Activated T-helper 17 cell treated with anti-CD3 and anti-CD28 coated beads, Interleukin-2, amount 50 U/mL, for 72 hours (primary cell): ENCODE measurements at regions not wholly inside any gene's neighbourhood (a gene's known extent, or its start where the extent isn't known, plus 50 kb on each side); places are given as distances from the start of the nearest gene placed in this dataset.
A peak's percentile ranks its signal among the peaks of the same experiment; 100 is the strongest.

ENCODE experiments used
- ATAC-seq: fragments of 150-1000 bp; cut with Tn5 transposase; replicated peaks from 2 replicates; pipeline ENCODE4 v1.10.0; 2021; ENCODE audit warnings: mild to moderate bottlenecking, moderate library complexity
- H3K27ac Mint-ChIP-seq: one replicate; pipeline ENCODE4 v1.8.0; 2022; ENCODE audit warnings: mixed read lengths
- H3K27me3 Mint-ChIP-seq: one replicate; pipeline ENCODE4 v1.8.0; 2022; ENCODE audit warnings: mixed read lengths
- H3K36me3 Mint-ChIP-seq: one replicate; pipeline ENCODE4 v1.8.0; 2022; ENCODE audit warnings: low read depth, mild to moderate bottlenecking, mixed read lengths
- H3K4me1 Mint-ChIP-seq: one replicate; pipeline ENCODE4 v1.8.0; 2022; ENCODE audit warnings: mixed read lengths
- H3K4me3 Mint-ChIP-seq: one replicate; pipeline ENCODE4 v1.8.0; 2022; ENCODE audit warnings: mild to moderate bottlenecking, mixed read lengths
- H3K9me3 Mint-ChIP-seq: one replicate; pipeline ENCODE4 v1.8.0; 2022; ENCODE audit warnings: mixed read lengths

DNA sequence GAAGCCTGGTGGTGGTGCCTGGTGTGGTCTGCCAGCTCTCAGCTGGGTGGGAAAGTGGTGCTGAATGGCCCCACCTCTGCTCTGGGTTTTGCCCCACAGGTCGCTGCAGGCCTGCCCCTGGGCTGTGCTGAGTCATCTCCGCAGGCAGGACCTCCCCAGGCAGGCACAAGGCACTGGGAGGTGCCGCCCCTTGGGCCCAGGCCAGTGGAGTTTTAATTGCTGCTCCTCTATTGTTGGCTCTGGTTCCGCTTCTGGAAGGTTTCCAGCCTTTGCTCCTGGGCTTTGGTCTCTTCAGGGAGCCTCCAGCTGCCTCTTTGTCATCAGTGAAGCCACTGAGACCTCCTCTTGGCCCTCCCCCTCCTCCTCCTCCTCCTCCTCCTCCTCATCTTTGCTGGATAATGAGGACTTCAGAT, 180.3 kb upstream of the GRB10 start:
- no peaks in the 10 kb centered on the region for H3K36me3 Mint-ChIP-seq
- H3K4me1 Mint-ChIP-seq, result no peaks in the 10 kb centered on the region
- no peak overlapping the region for H3K4me3 Mint-ChIP-seq
- no peak for ATAC-seq
- peaks cover 9% of the 10 kb centered on the region for H3K9me3 Mint-ChIP-seq
- H3K27ac Mint-ChIP-seq, result no peak overlapping the region
- peaks cover 7% of the 10 kb centered on the region for H3K27me3 Mint-ChIP-seq

DNA sequence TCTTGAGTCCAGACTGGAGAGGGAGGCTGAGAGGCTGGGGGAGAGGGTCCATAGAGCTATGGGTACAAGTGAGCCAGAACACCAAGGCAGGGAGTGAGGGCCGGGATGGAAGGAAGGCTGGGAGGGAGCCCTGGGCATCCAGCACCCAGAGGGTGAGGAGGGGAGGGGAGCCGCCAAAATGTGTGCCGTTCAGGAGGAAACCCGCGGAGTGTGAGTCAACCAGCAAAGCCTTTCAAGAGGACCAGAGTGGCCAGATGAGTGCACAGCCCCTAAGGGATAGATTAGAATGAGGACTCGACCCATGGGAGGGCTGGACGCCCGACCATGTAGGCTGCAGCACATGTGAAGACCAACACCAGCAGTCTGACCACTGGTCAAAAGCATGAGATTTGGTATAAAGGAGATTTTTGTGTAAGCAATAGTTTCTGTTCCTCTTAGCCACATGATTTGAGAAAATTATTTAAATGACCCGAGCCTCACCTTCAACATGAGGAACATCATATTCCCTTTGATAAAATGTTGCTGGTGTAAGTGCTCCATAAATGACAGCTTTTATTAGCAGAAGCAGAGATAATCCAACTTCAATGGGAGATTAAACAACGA, 179.7 kb upstream of the GRB10 start:
- peaks cover 7% of the 10 kb centered on the region for H3K27me3 Mint-ChIP-seq
- no peaks in the 10 kb centered on the region for H3K36me3 Mint-ChIP-seq
- peaks cover 7% of the 10 kb centered on the region for H3K9me3 Mint-ChIP-seq
- H3K4me1 Mint-ChIP-seq, result no peaks in the 10 kb centered on the region
- H3K4me3 Mint-ChIP-seq, result no peak overlapping the region
- H3K27ac Mint-ChIP-seq, result no peak overlapping the region
- no peak for ATAC-seq

DNA sequence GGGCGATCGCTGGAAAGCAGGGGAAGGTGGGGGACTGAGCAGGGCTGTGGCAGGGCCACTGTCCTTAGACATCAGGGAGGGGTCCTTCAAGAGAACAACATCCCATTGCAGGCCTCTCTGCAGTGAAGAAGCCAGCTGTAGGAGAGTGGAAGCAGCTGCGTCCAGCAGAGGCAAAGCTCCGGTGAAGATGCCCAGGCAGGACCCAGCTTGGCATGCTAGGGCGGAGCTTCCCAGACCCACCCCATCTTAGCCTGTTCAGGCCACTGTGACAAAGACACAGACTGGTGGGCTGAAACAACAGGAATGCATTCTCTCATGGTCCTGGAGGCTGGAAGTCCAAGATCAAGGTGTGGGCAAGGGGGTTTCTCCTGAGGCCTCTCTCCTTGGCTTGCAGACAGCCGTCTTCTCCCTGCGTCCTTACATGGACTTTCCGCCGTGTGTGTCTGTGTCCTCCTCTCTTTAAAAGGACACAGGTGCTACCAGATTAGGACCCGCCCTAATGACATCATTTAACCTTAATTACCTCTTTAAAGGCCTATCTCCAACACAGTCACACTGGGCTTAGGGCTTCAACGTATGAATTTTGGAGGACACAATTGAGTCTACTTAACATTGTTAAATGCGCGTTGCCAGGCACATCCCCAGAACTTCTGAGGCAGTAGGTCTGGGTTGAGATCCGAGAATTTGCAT, 178.1 kb upstream of the GRB10 start:
- Mint-ChIP-seq H3K27me3 (peaks cover 7% of the 10 kb centered on the region), H3K4me3 (no peak overlapping the region), H3K9me3 (no peaks in the 10 kb centered on the region), H3K36me3 (no peaks in the 10 kb centered on the region), H3K4me1 (no peaks in the 10 kb centered on the region), H3K27ac (no peak overlapping the region)
- ATAC-seq, result no peak

DNA sequence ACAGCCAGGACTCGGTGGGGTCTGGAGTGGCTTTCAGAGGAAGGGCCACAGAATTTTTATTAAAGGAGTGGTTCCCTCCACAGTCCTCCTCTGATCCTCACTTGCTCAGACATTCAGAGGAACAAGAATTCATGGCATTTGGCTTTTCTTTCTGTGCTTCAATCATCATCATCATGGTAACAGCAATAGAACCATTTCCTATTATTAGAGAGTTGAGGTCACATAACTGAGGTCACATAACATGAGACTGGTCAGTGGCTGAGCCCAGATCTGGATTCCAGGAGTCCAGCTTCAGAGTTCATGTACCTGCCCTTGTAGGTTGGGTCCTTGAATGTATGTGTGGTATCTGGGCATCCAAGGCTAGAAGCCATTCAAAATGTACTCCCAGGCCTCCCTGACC, 177.3 kb upstream of the GRB10 start:
- Mint-ChIP-seq H3K27me3 (peaks cover 7% of the 10 kb centered on the region), H3K36me3 (no peaks in the 10 kb centered on the region), H3K9me3 (no peaks in the 10 kb centered on the region), H3K27ac (no peak overlapping the region), H3K4me1 (no peaks in the 10 kb centered on the region), H3K4me3 (no peak overlapping the region)
- ATAC-seq, result no peak

DNA sequence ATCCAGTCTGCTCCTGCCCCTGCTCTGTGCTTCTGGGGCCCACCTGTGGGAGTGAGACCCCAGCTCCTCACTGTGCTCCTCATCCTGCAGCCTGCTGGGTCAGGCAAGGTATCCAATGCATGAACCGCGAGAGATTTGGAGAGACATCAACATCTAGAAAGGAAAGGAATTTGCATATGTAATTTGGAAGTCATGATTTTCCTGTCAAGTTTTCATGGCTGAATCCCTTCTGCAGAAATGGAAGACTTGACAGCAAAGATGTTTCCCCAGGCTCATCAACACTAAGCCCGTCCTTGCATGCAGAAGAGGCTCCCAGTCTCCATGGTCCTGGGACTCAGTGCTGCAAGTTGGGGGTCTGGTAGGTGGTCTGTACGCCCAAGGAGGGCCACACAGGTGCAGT, 176.9 kb upstream of the GRB10 start:
- H3K27me3 Mint-ChIP-seq, result peaks cover 7% of the 10 kb centered on the region
- no peak overlapping the region for H3K4me3 Mint-ChIP-seq
- no peak overlapping the region for H3K27ac Mint-ChIP-seq
- H3K9me3 Mint-ChIP-seq, result no peaks in the 10 kb centered on the region
- no peaks in the 10 kb centered on the region for H3K36me3 Mint-ChIP-seq
- no peak for ATAC-seq
- no peaks in the 10 kb centered on the region for H3K4me1 Mint-ChIP-seq

DNA sequence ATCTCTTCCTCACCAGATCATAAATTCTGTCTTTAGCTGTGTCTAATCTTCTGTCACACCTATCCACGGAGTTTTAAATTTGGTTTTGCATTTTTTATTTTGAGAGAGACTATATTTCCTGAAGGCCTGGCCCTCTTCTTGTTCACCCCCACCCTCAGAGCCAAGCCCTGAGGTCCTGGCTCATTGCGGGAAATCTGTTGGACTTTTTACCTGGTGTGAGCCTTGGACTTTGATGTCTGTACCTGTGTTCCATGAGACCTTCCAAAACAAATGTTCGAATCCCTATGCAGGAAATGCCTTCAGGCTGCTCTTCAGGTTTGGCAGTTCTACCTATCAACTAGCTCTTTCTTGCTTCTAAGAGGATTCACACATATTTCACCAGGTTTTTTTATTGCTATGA, 175.2 kb upstream of the GRB10 start:
- no peak for ATAC-seq
- Mint-ChIP-seq H3K27me3 (peaks cover 7% of the 10 kb centered on the region), H3K9me3 (no peaks in the 10 kb centered on the region), H3K27ac (no peak overlapping the region), H3K4me3 (no peak overlapping the region), H3K36me3 (no peaks in the 10 kb centered on the region), H3K4me1 (no peaks in the 10 kb centered on the region)

DNA sequence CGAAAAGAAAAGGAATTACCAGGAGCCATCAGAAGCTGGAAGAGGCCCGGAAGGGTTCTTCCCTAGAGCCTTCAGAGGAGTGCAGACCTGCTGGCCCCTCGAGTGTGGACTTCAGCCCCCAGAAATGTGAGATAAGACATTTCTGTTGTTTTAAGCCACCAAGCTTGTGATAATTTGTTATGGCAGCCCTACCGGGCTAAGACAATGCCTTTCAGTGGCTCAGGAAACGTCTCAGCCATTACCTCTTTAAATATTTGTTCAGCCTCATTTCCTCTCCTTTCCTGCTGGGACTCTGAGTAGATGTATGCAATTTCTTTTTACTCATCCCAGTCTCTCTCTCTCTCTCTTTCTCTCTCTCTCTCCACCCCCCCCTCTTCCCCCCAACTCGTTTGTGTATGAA, 174.7 kb upstream of the GRB10 start:
- Mint-ChIP-seq H3K36me3 (no peaks in the 10 kb centered on the region), H3K4me1 (no peaks in the 10 kb centered on the region), H3K4me3 (no peak overlapping the region), H3K27me3 (peaks cover 7% of the 10 kb centered on the region), H3K9me3 (no peaks in the 10 kb centered on the region), H3K27ac (no peak overlapping the region)
- ATAC-seq, result no peak

DNA sequence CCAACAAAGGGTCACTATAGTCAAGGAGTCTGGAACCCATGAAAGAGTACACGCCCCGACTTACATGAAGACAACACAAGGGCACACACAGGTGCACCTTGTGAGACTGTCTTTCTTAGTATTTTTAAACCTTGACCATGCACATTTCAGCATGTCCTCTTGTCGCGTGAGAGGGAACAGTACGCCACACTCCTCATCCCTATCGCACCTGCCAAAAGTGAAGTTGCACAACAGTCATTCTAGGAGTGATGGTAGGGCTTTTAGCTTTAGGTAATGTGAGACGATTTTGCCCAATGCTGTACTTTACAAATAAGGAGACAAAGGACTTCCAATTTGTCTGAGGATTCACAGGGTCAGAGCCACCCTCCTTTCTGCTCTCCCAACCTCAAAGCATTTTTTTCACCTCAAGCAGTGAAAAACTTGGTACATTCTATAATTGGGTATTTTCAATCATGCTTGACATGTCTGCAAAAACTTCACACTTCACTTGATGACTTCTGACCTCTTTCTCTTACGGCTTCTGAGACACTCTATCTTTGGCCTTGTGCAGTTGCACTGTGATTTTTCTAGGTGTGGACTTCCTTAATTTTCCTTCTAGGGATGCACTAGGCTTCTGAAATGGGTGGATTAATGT, 173.9 kb upstream of the GRB10 start:
- no peaks in the 10 kb centered on the region for H3K9me3 Mint-ChIP-seq
- H3K4me1 Mint-ChIP-seq, result no peaks in the 10 kb centered on the region
- H3K27me3 Mint-ChIP-seq, result peaks cover 7% of the 10 kb centered on the region
- H3K4me3 Mint-ChIP-seq, result no peak overlapping the region
- ATAC-seq, result no peak
- no peaks in the 10 kb centered on the region for H3K36me3 Mint-ChIP-seq
- H3K27ac Mint-ChIP-seq, result no peak overlapping the region

DNA sequence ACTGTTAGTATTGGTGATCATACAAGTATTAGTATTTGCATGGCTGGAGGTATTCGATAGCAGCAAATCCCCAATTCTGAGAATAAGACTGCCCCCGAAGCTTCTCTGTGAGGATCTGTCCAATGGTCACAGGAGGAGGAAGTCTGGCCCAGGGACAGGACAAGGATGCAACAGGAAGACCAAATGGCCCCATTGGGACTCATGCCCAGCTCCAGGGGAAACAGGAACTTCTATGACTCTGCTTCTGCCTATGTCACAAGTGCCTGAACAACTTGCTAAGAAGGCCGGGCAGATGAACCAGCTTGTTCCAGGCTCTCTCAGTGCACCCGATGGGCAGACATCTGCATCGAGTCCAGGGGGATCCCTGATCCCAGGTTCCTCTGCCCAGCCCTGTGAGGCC, 172.0 kb upstream of the GRB10 start:
- no peaks in the 10 kb centered on the region for H3K36me3 Mint-ChIP-seq
- no peaks in the 10 kb centered on the region for H3K4me1 Mint-ChIP-seq
- ATAC-seq, result no peak
- peaks cover 3% of the 10 kb centered on the region for H3K27me3 Mint-ChIP-seq
- peaks cover 4% of the 10 kb centered on the region for H3K9me3 Mint-ChIP-seq
- H3K4me3 Mint-ChIP-seq, result no peak overlapping the region
- H3K27ac Mint-ChIP-seq, result no peak overlapping the region

DNA sequence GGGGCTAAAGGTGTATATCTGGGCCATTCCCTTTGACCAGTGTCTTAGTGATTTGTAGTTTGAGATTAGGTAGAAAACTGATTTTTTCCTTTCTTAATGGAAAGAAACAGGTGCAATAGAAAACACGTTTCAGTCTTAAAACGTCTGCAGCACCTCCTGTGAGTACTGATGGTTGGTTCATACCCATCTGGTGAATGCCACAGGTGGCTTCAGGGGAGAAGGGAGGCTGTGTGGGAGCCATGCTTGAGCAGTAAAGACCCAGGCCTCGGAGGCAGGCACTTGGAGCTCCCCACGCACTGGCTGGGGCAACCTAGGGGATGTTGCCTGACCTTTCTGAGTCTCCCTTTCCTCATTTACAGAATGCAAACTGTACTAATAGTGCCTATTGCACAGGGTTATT, 171.5 kb upstream of the GRB10 start:
- Mint-ChIP-seq H3K4me3 (no peak overlapping the region), H3K36me3 (no peaks in the 10 kb centered on the region), H3K9me3 (peaks cover 5% of the 10 kb centered on the region), H3K4me1 (no peaks in the 10 kb centered on the region), H3K27ac (no peak overlapping the region), H3K27me3 (no peaks in the 10 kb centered on the region)
- no peak for ATAC-seq

DNA sequence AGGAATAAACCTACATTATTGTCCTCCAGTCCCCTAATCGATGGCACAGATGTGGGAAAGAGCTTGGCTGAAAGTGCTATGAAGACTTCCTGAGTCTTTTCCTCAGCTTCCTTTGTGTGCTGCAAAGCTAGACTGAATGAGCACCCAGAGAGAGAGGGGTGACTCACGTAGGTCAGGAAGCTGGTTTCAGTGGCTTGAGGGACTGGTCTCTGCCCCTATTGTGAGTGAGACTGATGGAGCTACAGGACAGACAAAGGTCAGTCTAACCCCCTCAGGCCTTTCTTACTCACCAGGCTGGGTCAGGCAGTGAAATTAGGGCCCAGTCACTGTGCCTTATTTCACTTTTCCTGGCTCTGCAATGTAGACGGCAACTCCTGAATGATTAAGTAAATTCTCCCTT, 171.1 kb upstream of the GRB10 start:
- Mint-ChIP-seq H3K4me3 (no peak overlapping the region), H3K9me3 (peaks cover 9% of the 10 kb centered on the region), H3K27me3 (no peaks in the 10 kb centered on the region), H3K4me1 (no peaks in the 10 kb centered on the region), H3K36me3 (no peaks in the 10 kb centered on the region), H3K27ac (no peak overlapping the region)
- peak; percentile 56 for ATAC-seq

DNA sequence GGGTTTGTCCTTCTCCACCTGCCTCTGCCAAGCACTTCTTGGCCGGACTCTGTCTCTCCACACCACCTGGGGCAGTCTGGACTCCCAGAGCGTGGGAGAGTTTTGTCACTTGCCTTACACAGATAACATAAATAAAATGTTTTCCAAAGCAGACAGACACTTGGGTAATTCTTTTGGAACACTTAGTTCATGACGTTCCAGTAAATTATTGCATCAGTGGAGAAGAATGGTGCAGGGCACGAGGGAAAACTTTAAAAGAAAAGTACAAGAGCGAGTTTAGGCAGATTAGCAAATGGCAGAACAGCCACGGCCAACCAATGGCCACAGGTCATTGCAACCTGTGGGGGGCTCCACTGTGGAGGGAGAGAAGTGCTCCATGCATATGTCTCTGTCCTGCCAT, 170.6 kb upstream of the GRB10 start:
- Mint-ChIP-seq H3K4me3 (no peak overlapping the region), H3K27me3 (peaks cover 1% of the 10 kb centered on the region), H3K9me3 (peaks cover 10% of the 10 kb centered on the region), H3K36me3 (no peaks in the 10 kb centered on the region), H3K27ac (no peak overlapping the region), H3K4me1 (no peaks in the 10 kb centered on the region)
- ATAC-seq, result no peak

DNA sequence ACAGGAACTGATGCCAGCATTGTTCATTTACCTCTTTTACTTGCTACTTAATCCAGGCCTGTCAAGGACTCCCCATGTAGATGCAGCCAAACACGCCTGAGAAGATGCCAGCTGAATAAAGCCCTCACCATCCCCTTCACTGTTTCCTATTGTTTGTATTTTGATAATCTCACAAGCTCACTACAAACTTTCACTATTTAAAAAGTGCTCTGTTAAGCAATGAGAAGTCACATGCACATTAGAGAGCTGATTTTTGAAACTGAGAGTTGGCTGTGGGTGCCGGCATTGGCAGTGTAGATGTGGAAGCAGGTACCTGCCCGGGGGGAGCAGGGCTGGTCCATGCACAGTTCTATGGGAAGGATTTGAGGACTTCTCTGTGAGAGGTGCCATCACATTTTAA, 169.8 kb upstream of the GRB10 start:
- peaks cover 10% of the 10 kb centered on the region for H3K9me3 Mint-ChIP-seq
- H3K27ac Mint-ChIP-seq, result no peak overlapping the region
- no peak for ATAC-seq
- H3K27me3 Mint-ChIP-seq, result peaks cover 4% of the 10 kb centered on the region
- no peak overlapping the region for H3K4me3 Mint-ChIP-seq
- no peaks in the 10 kb centered on the region for H3K36me3 Mint-ChIP-seq
- no peaks in the 10 kb centered on the region for H3K4me1 Mint-ChIP-seq

DNA sequence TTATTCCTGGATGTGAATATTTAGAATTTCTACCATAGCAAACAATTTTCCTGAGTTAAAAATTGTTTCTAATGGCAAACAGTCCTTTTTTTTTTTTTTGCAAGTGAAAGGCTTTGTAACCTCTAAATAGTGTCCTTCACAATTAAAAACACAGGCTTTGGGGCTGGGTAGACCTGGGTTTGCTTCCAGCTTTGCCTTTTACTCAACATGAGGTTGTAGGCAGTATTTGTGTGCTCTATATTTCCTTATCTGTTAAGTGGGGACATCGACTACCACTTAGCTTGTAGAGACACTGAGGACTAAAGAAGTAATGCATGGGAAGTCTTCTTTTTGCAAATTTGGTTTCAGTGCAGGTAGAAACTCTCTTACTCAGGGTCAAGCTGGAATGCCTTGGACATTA, 169.4 kb upstream of the GRB10 start:
- ATAC-seq, result no peak
- Mint-ChIP-seq H3K27ac (no peak overlapping the region), H3K9me3 (peaks cover 10% of the 10 kb centered on the region), H3K4me1 (no peaks in the 10 kb centered on the region), H3K4me3 (no peak overlapping the region), H3K27me3 (peaks cover 4% of the 10 kb centered on the region), H3K36me3 (no peaks in the 10 kb centered on the region)

DNA sequence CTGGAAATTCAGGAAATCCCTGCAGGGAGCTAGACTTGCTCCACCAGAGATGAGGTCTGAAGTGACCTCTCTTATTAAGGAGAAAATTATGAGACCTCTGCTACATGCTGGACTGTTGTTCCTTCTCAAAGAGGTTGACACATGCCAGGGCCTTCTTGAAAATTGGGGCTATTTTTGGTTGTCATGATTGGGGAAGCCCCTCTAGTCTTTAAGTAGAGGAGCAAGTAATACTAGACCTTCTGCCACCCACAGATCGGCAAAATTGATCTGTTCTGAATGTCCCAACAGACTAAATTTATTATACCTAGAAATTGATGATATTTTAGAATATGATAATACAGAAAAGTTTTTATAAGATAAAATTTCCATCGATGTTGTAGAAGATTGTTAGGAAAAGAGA, 160.8 kb upstream of the GRB10 start:
- Mint-ChIP-seq H3K27ac (no peak overlapping the region), H3K36me3 (no peaks in the 10 kb centered on the region), H3K4me3 (no peak overlapping the region), H3K27me3 (peaks cover 16% of the 10 kb centered on the region), H3K4me1 (no peaks in the 10 kb centered on the region), H3K9me3 (no peaks in the 10 kb centered on the region)
- ATAC-seq, result no peak
